ENCODE measurements at regions not wholly inside any gene's neighbourhood (a gene's known extent, or its start where the extent isn't known, plus 50 kb on each side); places are given as distances from the start of the nearest gene placed in this dataset.

DNA sequence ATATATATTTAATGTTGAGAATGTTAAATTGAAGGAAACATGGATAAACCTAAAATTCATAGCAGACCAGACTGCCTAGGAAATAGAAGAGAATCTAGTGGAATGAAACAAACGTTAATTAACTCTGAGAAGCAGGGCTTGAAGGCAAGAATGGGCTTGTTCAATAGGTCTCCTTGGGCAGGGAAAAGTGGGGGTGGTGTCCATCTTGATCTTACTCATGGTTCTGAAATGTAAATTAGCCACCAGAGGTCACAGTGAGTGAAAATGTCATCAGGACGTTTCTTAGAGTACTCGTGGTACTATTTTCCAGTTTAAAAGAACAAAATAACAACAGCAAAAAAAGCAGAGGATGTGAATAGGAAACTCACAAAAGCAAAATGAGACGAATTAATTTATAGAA, 66.8 kb upstream of the BTBD3 start:
- Histone ChIP-seq H3K14ac (ENCODE audit: insufficient read length) (no peak overlapping the region), H2BK15ac (ENCODE audit: low read length) (no peak overlapping the region), H3K56ac (replicated peaks; ENCODE audit: insufficient read length, low read depth, low read length) (no peak overlapping the region), H3K4me2 (ENCODE audit: insufficient read depth in 1 of 2, low read depth in 2 of 2, low read length in 2 of 2) (no peak overlapping the region), H3K36me3 (ENCODE audit: control insufficient read depth in 2 of 4, insufficient read depth in 4 of 4, low read length in 3 of 4) (no peaks in the 10 kb centered on the region), H4K5ac (ENCODE audit: insufficient read length, low read depth, low read length) (no peak overlapping the region), H4K20me1 (replicated peaks in 1 of 2; ENCODE audit: control insufficient read depth in 1 of 2, insufficient read depth in 2 of 2, low read length in 2 of 2) (no peaks in the 10 kb centered on the region), H2BK120ac (replicated peaks; ENCODE audit: low read depth, low read length) (no peak overlapping the region), H3K4ac (replicated peaks; ENCODE audit: insufficient read length, low read depth, low read length) (no peak overlapping the region), H3K23ac (ENCODE audit: insufficient read length) (no peak overlapping the region), H4K8ac (ENCODE audit: extremely low read depth, insufficient read depth, low read length) (no peak overlapping the region), H2BK20ac (ENCODE audit: low read length) (no peak overlapping the region), H3K79me2 (ENCODE audit: control insufficient read depth in 1 of 2, insufficient read depth in 2 of 2, low read length in 2 of 2) (no peaks in the 10 kb centered on the region), H2AK5ac (ENCODE audit: low read depth, low read length) (no peak overlapping the region), H3K27ac (ENCODE audit: low read depth, low read length) (no peak overlapping the region), H3K9me3 (ENCODE audit: insufficient read depth in 2 of 2, low read depth in 1 of 2, low read length in 1 of 2) (no peaks in the 10 kb centered on the region), H3K79me1 (ENCODE audit: low read depth, low read length) (no peaks in the 10 kb centered on the region), H3K4me3 (ENCODE audit: extremely low read depth in 1 of 4, insufficient read depth in 2 of 4, low read depth in 3 of 4, low read length in 4 of 4) (no peak overlapping the region), H2BK12ac (ENCODE audit: low read depth, low read length) (no peak overlapping the region), H3K27me3 (replicated peaks in 1 of 4; ENCODE audit: control insufficient read depth in 3 of 4, extremely low read depth in 1 of 4, insufficient read depth in 3 of 4, low read length in 3 of 4) (no peaks in the 10 kb centered on the region), H3K23me2 (ENCODE audit: low read depth, low read length) (no peaks in the 10 kb centered on the region; the same call in 1 of the 2 replicates), H2BK5ac (ENCODE audit: low read depth, low read length) (no peak overlapping the region), H3K9ac (replicated peaks in 1 of 4; ENCODE audit: extremely low read depth in 1 of 4, low read depth in 3 of 4, low read length in 3 of 4) (no peak overlapping the region; a peak in 1 of 7 replicates), H2AFZ (ENCODE audit: low read length) (no peak overlapping the region), H4K91ac (replicated peaks; ENCODE audit: insufficient read length, low read length) (no peak overlapping the region), H3K18ac (ENCODE audit: extremely low read depth, low read length) (no peak overlapping the region), H3K4me1 (replicated peaks in 1 of 4; ENCODE audit: control insufficient read depth in 3 of 4, insufficient read depth in 4 of 4, low read length in 3 of 4) (peaks cover 0 to 5% (median 1%) of the 10 kb centered on the region in 4 experiments; a peak in 1 of 7 replicates)
- 65% methylated on average over 4 of the region's 4 CpGs; no CpG with 5 or more reads in 1 of the 2 experiments for WGBS, 2 experiments (ENCODE audit: extremely low coverage in 1 of 2, insufficient coverage in 1 of 2, insufficient read length in 1 of 2, insufficient replicate concordance in 2 of 2, low coverage in 1 of 2, low lambda C conversion rate in 2 of 2, missing lambda C conversion rate in 1 of 2)
- ChIA-PET CTCF (ENCODE audit: partially characterized antibody) (no interaction called here), POLR2A (ENCODE audit: partially characterized antibody) (no interaction called here)
- DNase-seq (ENCODE audit: low read depth in 1 of 2, low spot score in 2 of 2) (no peak), FAIRE-seq (no peak)
- TF ChIP-seq HDAC2 (IDR thresholded peaks at IDR 0.05; ENCODE audit: borderline replicate concordance in 1 of 2, low read depth in 2 of 2, low read length in 2 of 2) (no peak), SP2 (IDR thresholded peaks at IDR 0.05; ENCODE audit: low read length) (no peak)

Data from H1 (cell line).